Astrocyte of the spinal cord (primary cell): ENCODE measurements at regions not wholly inside any gene's neighbourhood (a gene's known extent, or its start where the extent isn't known, plus 50 kb on each side); places are given as distances from the start of the nearest gene placed in this dataset.

Experiments
- DNase-seq: peaks from one replicate; pipeline ENCODE4 v3.0.0; 2011; ENCODE audit warnings: low read depth, low spot score
- H3K4me3 ChIP-seq: 2 replicates; pipeline ENCODE4 v1.5.1; 2011; ENCODE audit warnings: low read depth, mild to moderate bottlenecking, low read length, moderate library complexity
- in situ Hi-C: cut with HindIII; loops from 2 replicates; pipeline ENCODE4 v1.10.0; 2017; ENCODE audit warnings: low sequenced_read_pairs
- TF ChIP-seq, protein P1 (sequence below): IDR thresholded peaks from 2 replicates; pipeline ENCODE4 v1.5.1; 2012; ENCODE audit warnings: low read depth, mild to moderate bottlenecking, low read length, inconsistent platforms

GRCh38 chr6:54618572-54618971, 228.0 kb upstream of the FAM83B start:
- H3K4me3 ChIP-seq = no peak overlapping the region
- TF ChIP-seq, protein P1, sequence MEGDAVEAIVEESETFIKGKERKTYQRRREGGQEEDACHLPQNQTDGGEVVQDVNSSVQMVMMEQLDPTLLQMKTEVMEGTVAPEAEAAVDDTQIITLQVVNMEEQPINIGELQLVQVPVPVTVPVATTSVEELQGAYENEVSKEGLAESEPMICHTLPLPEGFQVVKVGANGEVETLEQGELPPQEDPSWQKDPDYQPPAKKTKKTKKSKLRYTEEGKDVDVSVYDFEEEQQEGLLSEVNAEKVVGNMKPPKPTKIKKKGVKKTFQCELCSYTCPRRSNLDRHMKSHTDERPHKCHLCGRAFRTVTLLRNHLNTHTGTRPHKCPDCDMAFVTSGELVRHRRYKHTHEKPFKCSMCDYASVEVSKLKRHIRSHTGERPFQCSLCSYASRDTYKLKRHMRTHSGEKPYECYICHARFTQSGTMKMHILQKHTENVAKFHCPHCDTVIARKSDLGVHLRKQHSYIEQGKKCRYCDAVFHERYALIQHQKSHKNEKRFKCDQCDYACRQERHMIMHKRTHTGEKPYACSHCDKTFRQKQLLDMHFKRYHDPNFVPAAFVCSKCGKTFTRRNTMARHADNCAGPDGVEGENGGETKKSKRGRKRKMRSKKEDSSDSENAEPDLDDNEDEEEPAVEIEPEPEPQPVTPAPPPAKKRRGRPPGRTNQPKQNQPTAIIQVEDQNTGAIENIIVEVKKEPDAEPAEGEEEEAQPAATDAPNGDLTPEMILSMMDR = no peak
- DNase-seq = no peak
- in situ Hi-C loops = no loop called here

DNA sequence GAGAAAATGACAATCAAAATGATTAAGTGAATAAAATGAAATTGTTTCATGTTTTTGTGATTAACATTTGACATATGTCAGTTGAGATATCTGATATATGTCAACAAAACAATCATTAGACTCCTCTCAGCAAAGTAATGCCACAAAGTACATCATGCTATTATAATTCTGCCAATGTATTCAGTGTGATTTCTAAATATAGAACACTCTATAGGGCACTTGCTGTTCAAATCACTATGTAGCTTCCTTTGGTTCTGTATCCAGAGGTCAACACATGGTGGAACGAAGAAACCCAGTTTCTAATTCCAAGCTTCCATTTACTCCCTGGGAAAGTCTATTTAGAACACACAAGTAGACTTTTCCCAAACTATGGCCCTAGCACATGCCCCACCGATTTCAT, 227.5 kb upstream of the FAM83B start:
- DNase-seq = no peak
- TF ChIP-seq, protein P1 = no peak
- H3K4me3 ChIP-seq = no peak overlapping the region
- in situ Hi-C loops = no loop called here

GRCh38 chr6:54621285-54621684, 225.3 kb upstream of the FAM83B start:
- TF ChIP-seq, protein P1 = peak; percentile 48
- no peak for DNase-seq
- in situ Hi-C loops = no loop called here
- H3K4me3 ChIP-seq = no peak overlapping the region

DNA sequence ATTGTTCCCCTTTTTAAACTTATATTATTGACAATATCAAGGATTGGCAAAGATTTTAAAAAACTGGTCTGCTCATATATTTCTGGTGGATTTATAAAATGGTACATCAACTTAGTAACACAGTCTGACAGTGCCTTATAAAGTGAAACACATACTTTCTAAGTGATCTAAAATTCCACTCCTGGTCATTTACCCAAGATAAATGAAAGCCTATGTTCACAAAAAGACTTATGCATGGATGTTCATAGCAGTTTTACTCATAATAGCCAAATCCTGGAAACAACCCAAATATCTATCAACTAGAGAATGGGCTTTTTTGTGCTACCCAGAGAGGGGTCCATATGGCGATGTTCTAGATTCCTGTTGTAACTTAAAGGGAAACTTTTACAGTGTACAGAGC, 222.4 kb upstream of the FAM83B start:
- TF ChIP-seq, protein P1 = no peak
- no peak overlapping the region for H3K4me3 ChIP-seq
- in situ Hi-C loops = no loop called here
- DNase-seq = no peak

- no peak overlapping the region for H3K4me3 ChIP-seq
- TF ChIP-seq, protein P1 = no peak
- peak; percentile 80 for DNase-seq
- in situ Hi-C loops = no loop called here
Observed at GRCh38 chr6:54624779-54625178, 221.8 kb upstream of the FAM83B start.

DNA sequence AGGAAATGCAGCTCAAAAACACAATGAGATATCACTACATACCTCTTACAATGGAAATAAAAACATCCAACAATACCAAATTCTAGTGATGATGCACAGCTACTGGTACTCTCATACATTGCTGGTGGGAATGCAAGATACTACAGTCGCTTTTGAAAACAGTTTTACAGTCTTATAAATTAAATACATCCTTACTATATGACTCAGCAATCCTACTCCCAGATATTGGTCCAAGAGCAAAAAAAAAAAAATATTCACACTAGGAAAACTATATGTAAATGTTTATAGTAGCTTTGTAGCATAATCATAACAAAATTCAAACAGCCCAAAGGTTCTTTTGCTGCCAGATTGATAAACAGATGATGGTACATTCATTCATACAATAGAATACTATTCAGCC, 217.4 kb upstream of the FAM83B start:
- TF ChIP-seq, protein P1 = no peak
- in situ Hi-C loops = no loop called here

GRCh38 chr6:54632984-54633565, 213.5 kb upstream of the FAM83B start:
- in situ Hi-C loops = no loop called here
- DNase-seq = no peak
- TF ChIP-seq, protein P1 = no peak
- H3K4me3 ChIP-seq = no peak overlapping the region

More for the DNA sequence above, 217.4 kb upstream of the FAM83B start:
- DNase-seq = no peak
- H3K4me3 ChIP-seq = no peak overlapping the region
